ENCODE measurements at regions not wholly inside any gene's neighbourhood (a gene's known extent, or its start where the extent isn't known, plus 50 kb on each side); places are given as distances from the start of the nearest gene placed in this dataset.

GRCh38 chr2:78873526-78873925 lies 152.0 kb upstream of the REG3G start:
- DNase-seq, result no peak

- DNase-seq, result no peak
Observed at GRCh38 chr2:78876316-78876688, 149.2 kb upstream of the REG3G start.

GRCh38 chr2:78887446-78887845 lies 138.1 kb upstream of the REG3G start:
- no peak for DNase-seq

- no peak for DNase-seq
Observed at GRCh38 chr2:78890935-78891334, 134.6 kb upstream of the REG3G start.

- DNase-seq, result no peak
Observed at GRCh38 chr2:78892295-78892694, 133.2 kb upstream of the REG3G start.

- DNase-seq, result no peak
Observed at GRCh38 chr2:78895022-78895421, 130.5 kb upstream of the REG3G start.

GRCh38 chr2:78896536-78896935 lies 129.0 kb upstream of the REG3G start:
- DNase-seq, result no peak

GRCh38 chr2:78907089-78907488 lies 118.4 kb upstream of the REG3G start:
- DNase-seq, result no peak

- no peak for DNase-seq
Observed at GRCh38 chr2:78908973-78909372, 116.5 kb upstream of the REG3G start.

- no peak for DNase-seq
Observed at GRCh38 chr2:78910376-78910775, 115.1 kb upstream of the REG3G start.

- no peak for DNase-seq
Observed at GRCh38 chr2:78913257-78913656, 112.2 kb upstream of the REG3G start.

- no peak for DNase-seq
Observed at GRCh38 chr2:78925258-78925657, 100.2 kb upstream of the REG3G start.

GRCh38 chr2:78928502-78928901 lies 97.0 kb upstream of the REG3G start:
- DNase-seq, result no peak

- no peak for DNase-seq
Observed at GRCh38 chr2:78940998-78941397, 84.5 kb upstream of the REG3G start.

- DNase-seq, result no peak
Observed at GRCh38 chr2:78941751-78942150, 83.8 kb upstream of the REG3G start.

- DNase-seq, result no peak
Observed at GRCh38 chr2:78963881-78964280, 61.6 kb upstream of the REG3G start.

GRCh38 chr2:78967294-78967693 lies 58.2 kb upstream of the REG3G start:
- DNase-seq, result no peak

GRCh38 chr2:78973630-78974029 lies 51.9 kb upstream of the REG3G start:
- DNase-seq, result no peak

Data from NCI-H2081 treated with DMSO at 0.1 percent for 48 hours (cell line).